Fibroblast of villous mesenchyme (primary cell): ENCODE measurements at regions not wholly inside any gene's neighbourhood (a gene's known extent, or its start where the extent isn't known, plus 50 kb on each side); places are given as distances from the start of the nearest gene placed in this dataset.

Source experiments
- DNase-seq: peaks from one replicate; pipeline ENCODE4 v3.0.0-alpha.2; 2010; ENCODE audit warnings: low read depth
- H3K4me3 ChIP-seq: 2 replicates; pipeline ENCODE4 v1.5.1; 2011; ENCODE audit warnings: low read depth, mild to moderate bottlenecking, low read length
- TF ChIP-seq, protein P1 (sequence below): IDR thresholded peaks from 2 replicates; pipeline ENCODE4 v1.5.1; 2012; ENCODE audit warnings: low read depth, mild to moderate bottlenecking, low read length; ENCODE audit not compliant: insufficient read depth

DNA sequence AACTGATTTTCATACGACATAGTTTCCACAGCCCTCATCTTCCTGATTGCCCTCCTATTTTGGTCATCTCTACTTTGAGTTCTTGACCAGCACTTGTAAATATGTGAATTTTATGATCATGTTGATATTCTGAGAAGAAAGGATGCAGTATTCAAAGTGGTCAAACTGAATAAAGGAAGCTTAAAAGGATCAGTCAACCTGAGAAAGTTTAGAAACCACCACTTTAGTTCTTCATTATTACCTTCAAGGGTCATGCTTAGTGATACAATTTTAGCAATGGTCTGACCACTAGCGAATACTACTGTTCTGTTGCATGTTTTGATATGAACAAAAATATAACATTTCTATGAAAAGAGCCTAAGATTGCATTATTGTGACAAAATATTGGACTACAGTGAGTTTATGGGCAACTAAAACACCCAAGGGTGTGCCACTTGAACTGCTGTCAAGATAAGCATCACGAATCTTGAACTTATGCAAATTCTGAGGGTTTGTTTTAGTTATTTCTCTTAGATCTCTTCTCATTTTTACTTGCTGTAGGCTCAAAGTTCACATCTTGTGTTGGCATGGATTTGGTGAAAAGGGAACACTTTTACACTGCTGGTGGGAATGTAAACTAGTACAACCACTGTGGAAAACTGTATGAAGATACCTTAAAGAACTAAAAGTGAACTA is 247.7 kb downstream of the IPMK start:
- TF ChIP-seq, protein P1, sequence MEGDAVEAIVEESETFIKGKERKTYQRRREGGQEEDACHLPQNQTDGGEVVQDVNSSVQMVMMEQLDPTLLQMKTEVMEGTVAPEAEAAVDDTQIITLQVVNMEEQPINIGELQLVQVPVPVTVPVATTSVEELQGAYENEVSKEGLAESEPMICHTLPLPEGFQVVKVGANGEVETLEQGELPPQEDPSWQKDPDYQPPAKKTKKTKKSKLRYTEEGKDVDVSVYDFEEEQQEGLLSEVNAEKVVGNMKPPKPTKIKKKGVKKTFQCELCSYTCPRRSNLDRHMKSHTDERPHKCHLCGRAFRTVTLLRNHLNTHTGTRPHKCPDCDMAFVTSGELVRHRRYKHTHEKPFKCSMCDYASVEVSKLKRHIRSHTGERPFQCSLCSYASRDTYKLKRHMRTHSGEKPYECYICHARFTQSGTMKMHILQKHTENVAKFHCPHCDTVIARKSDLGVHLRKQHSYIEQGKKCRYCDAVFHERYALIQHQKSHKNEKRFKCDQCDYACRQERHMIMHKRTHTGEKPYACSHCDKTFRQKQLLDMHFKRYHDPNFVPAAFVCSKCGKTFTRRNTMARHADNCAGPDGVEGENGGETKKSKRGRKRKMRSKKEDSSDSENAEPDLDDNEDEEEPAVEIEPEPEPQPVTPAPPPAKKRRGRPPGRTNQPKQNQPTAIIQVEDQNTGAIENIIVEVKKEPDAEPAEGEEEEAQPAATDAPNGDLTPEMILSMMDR: no peak
- H3K4me3 ChIP-seq: no peak overlapping the region
- no peak for DNase-seq

DNA sequence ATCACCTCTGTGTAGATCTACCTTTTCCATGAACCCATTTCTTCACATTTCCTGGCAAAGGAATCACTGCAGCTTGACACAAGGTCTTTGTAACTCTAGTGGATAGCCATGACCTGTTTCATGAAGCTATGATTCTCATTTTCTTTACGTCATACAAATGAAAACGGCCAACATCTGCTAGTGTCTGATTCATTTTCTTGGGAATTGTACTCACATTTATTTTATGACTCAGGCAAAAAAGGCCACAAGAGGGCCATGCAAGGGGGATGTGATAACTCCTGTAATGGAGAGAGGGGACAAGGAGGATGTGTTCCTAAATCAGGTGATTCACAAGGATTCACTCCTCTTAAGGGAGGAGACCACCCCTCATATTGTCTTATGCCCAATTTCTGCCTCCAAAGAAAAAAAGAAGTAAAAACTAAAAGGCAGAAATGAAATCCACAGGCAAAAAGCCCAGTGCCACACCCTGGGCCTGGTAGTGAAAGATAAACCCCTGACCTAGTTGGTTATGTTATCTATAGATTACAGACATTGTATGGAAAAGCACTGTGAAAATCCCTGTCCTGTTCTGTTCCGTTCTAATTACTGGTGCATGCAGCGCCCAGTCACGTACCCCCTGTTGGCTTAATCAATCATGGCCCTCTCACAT is 249.9 kb downstream of the IPMK start:
- TF ChIP-seq, protein P1: peak; percentile 15
- no peak overlapping the region for H3K4me3 ChIP-seq
- peak; percentile 80 for DNase-seq

DNA sequence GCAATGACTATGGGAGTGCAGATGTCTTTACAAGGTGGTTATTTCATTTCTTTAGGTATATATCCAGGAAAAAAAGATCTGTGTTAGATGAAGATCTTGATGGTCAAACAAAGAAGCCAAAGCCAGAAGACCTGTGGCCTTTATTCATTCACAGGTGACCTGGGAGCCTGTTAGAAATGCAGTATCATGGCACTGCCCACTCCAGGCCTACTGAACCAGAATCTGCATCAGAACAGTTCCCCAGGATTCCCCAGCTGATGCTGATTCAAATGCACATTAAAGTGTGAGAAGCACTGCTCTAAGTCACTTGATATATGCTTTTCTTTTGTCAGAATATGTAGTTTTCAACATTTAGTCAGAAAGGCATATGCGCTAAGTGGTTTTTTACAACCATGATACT is 251.1 kb downstream of the IPMK start:
- TF ChIP-seq, protein P1: no peak
- no peak for DNase-seq
- no peak overlapping the region for H3K4me3 ChIP-seq

DNA sequence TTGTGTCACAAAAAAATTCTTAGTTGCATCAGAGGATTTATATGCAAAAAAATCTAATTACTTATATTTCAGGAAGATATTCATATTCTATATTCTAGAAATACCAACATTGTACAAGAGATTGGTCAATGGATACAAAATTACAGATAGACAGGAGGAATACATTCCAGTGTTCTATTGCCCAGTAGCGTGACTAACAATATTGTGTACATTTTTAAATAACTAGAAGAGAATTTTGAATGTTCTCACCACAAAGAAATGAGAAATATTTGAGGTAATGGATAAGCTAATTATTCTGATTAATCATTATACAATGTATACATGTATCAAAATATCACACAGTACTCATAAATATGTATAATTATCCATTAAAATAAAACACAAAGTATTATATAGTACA is 253.3 kb downstream of the IPMK start:
- TF ChIP-seq, protein P1: no peak
- H3K4me3 ChIP-seq: no peak overlapping the region

DNA sequence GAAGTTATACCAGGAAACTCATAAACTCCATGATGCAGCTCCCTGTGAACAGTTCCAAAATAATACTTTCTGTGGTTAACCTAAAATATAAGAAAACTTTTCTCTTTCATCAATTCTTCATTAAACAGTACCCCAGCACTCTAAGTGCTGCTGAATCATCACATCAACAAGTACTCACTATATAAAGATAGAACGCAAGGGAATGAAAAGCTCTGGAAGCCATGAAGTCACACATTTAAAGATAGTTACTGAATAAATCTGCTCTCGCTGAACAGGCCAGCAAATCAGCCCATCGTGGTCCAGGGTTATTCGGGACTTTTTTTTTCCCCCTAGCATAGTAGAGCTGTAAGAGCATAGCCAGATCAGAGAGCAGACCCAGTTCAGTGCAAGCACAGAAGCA is 254.3 kb downstream of the IPMK start:
- TF ChIP-seq, protein P1: no peak
- no peak for DNase-seq
- H3K4me3 ChIP-seq: no peak overlapping the region

More for the DNA sequence above, 253.3 kb downstream of the IPMK start:
- DNase-seq: no peak

DNA sequence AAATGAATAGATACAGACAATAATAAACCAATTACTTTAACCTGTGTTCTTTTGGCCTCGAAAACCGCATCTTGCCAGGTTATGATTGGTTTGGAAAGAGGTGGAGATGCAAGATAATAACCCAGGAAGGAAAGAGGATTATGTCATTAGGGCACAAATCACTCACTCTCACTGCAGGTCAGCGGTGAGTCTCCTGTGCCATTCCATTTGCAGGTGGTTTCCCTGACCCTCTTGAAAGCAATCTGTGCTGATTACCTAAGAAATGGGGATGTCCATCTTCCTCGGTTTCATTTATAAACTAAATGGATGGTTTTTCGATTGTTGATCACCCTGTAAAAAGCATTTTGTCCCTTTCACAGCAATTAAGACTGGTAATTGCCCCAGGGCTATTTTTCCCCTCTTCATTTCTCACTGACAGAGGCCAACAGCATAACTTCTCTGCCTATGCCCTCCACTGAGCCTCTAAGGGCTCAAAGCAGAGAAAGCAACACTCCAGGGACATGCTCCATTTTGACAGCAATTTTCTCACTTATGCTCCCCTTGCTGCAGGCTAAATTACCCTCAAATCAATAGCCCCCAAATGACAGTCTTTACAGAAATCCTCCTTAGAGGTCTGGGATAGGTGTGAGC is 257.5 kb downstream of the IPMK start:
- DNase-seq: no peak
- TF ChIP-seq, protein P1: no peak
- H3K4me3 ChIP-seq: no peak overlapping the region
